ENCODE measurements at regions not wholly inside any gene's neighbourhood (a gene's known extent, or its start where the extent isn't known, plus 50 kb on each side); places are given as distances from the start of the nearest gene placed in this dataset.

- Histone ChIP-seq H3K27ac (no peak overlapping the region), H3K4me3 (no peak overlapping the region)
Observed at GRCh38 chr1:36534711-36535412, 52.1 kb upstream of the CSF3R start.

GRCh38 chr1:36533897-36534296 is 51.2 kb upstream of the CSF3R start:
- H3K27ac ChIP-seq: no peak overlapping the region

GRCh38 chr1:36532810-36533401 is 50.2 kb upstream of the CSF3R start:
- no peak overlapping the region for H3K27ac ChIP-seq
- no peak overlapping the region for H3K4me3 ChIP-seq

More at GRCh38 chr1:36533897-36534296, 51.2 kb upstream of the CSF3R start:
- H3K4me3 ChIP-seq: no peak overlapping the region
